ENCODE measurements at regions not wholly inside any gene's neighbourhood (a gene's known extent, or its start where the extent isn't known, plus 50 kb on each side); places are given as distances from the start of the nearest gene placed in this dataset.

DNA sequence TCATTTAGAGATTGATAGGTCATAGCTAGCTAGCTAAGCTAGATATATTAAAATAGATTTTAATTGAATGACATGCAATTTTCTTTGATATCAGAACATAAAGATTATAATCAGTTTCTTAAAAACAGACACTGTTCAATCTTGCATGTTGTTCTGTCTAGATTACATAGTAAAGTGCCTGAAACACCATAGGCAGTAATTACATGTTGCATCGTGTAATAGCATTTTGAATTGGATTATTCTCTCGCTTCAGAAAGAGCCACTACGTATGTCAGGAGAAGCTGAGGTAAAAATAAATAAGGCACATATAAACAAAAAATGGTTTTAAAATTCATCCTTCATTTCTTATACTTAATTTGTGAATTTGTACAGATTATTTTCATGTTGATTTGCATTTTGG, 148.0 kb upstream of the CDH12 start:
- TF ChIP-seq, protein P1, sequence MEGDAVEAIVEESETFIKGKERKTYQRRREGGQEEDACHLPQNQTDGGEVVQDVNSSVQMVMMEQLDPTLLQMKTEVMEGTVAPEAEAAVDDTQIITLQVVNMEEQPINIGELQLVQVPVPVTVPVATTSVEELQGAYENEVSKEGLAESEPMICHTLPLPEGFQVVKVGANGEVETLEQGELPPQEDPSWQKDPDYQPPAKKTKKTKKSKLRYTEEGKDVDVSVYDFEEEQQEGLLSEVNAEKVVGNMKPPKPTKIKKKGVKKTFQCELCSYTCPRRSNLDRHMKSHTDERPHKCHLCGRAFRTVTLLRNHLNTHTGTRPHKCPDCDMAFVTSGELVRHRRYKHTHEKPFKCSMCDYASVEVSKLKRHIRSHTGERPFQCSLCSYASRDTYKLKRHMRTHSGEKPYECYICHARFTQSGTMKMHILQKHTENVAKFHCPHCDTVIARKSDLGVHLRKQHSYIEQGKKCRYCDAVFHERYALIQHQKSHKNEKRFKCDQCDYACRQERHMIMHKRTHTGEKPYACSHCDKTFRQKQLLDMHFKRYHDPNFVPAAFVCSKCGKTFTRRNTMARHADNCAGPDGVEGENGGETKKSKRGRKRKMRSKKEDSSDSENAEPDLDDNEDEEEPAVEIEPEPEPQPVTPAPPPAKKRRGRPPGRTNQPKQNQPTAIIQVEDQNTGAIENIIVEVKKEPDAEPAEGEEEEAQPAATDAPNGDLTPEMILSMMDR (IDR thresholded peaks at IDR 0.05; ENCODE audit: borderline replicate concordance, extremely low read depth, low read length, poor library complexity, severe bottlenecking), result no peak
- TF ChIP-seq EZH2 (IDR thresholded peaks at IDR 0.05; ENCODE audit: borderline replicate concordance, low read depth, low read length, severe bottlenecking), result no peak

Data from DND-41 (cell line).